Activated T-cell treated with anti-CD3 and anti-CD28 coated beads for 48 hours (primary cell): ENCODE measurements at regions not wholly inside any gene's neighbourhood (a gene's known extent, or its start where the extent isn't known, plus 50 kb on each side); places are given as distances from the start of the nearest gene placed in this dataset.
A peak's percentile ranks its signal among the peaks of the same experiment; 100 is the strongest.
"Not testable (repeated sequence)": the region's sequence is repeated elsewhere in the genome, so short reads cannot be mapped to it uniquely, and the experiment has no call there.

Experiments used
- DNase-seq: peaks from one replicate; pipeline ENCODE4 v3.0.0-alpha.2; 2020; ENCODE audit warnings: low read depth

GRCh38 chr12:7591531-7591930, 74.2 kb downstream of the APOBEC1 start:
- no peak for DNase-seq

GRCh38 chr12:7590085-7590484, 75.6 kb downstream of the APOBEC1 start:
- not testable (repeated sequence) for DNase-seq

- peak; percentile 15 for DNase-seq
Observed at GRCh38 chr12:7588742-7589329, 76.9 kb downstream of the APOBEC1 start.

GRCh38 chr12:7584137-7584536, 80.6 kb upstream of the CD163 start:
- DNase-seq, result peak; percentile 15

- no peak for DNase-seq
Observed at GRCh38 chr12:7583471-7583870, 79.9 kb upstream of the CD163 start.

- DNase-seq, result no peak
Observed at GRCh38 chr12:7582796-7583195, 79.2 kb upstream of the CD163 start.

- DNase-seq, result no peak
Observed at GRCh38 chr12:7581625-7582024, 78.0 kb upstream of the CD163 start.

- no peak for DNase-seq
Observed at GRCh38 chr12:7581046-7581445, 77.5 kb upstream of the CD163 start.

- no peak for DNase-seq
Observed at GRCh38 chr12:7571257-7571656, 67.7 kb upstream of the CD163 start.

GRCh38 chr12:7557227-7557626, 53.6 kb upstream of the CD163 start:
- no peak for DNase-seq

- DNase-seq, result no peak
Observed at GRCh38 chr12:7555752-7556151, 52.2 kb upstream of the CD163 start.

GRCh38 chr12:7554831-7555230, 51.3 kb upstream of the CD163 start:
- DNase-seq, result not testable (repeated sequence)
